ENCODE measurements at regions not wholly inside any gene's neighbourhood (a gene's known extent, or its start where the extent isn't known, plus 50 kb on each side); places are given as distances from the start of the nearest gene placed in this dataset.

GRCh38 chrX:99095965-99096635, 1314.0 kb downstream of the PCDH19 start:
- no peaks in the 10 kb centered on the region for H3K27me3 Mint-ChIP-seq

GRCh38 chrX:99091459-99091858, 1318.6 kb downstream of the PCDH19 start:
- no peak for DNase-seq (ENCODE audit: extremely low spot score, unreplicated experiment)
- H3K4me3 Mint-ChIP-seq = no peak overlapping the region
- no peaks in the 10 kb centered on the region for H3K36me3 Mint-ChIP-seq
- H3K27ac Mint-ChIP-seq = no peak overlapping the region
- H3K9me3 Mint-ChIP-seq = no peaks in the 10 kb centered on the region
- TF ChIP-seq, protein P1, sequence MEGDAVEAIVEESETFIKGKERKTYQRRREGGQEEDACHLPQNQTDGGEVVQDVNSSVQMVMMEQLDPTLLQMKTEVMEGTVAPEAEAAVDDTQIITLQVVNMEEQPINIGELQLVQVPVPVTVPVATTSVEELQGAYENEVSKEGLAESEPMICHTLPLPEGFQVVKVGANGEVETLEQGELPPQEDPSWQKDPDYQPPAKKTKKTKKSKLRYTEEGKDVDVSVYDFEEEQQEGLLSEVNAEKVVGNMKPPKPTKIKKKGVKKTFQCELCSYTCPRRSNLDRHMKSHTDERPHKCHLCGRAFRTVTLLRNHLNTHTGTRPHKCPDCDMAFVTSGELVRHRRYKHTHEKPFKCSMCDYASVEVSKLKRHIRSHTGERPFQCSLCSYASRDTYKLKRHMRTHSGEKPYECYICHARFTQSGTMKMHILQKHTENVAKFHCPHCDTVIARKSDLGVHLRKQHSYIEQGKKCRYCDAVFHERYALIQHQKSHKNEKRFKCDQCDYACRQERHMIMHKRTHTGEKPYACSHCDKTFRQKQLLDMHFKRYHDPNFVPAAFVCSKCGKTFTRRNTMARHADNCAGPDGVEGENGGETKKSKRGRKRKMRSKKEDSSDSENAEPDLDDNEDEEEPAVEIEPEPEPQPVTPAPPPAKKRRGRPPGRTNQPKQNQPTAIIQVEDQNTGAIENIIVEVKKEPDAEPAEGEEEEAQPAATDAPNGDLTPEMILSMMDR (conservative IDR thresholded peaks at IDR 0.05) = no peak
- no peaks in the 10 kb centered on the region for H3K4me1 Mint-ChIP-seq (ENCODE audit: unreplicated experiment)
- H3K27me3 Mint-ChIP-seq = no peaks in the 10 kb centered on the region

More at GRCh38 chrX:99095965-99096635, 1314.0 kb downstream of the PCDH19 start:
- Mint-ChIP-seq H3K36me3 (no peaks in the 10 kb centered on the region), H3K4me3 (no peak overlapping the region), H3K4me1 (ENCODE audit: unreplicated experiment) (no peaks in the 10 kb centered on the region), H3K9me3 (no peaks in the 10 kb centered on the region), H3K27ac (no peak overlapping the region)
- TF ChIP-seq, protein P1 (conservative IDR thresholded peaks at IDR 0.05) = no peak
- DNase-seq (ENCODE audit: extremely low spot score, unreplicated experiment) = no peak

- DNase-seq (ENCODE audit: extremely low spot score, unreplicated experiment) = no peak
- Mint-ChIP-seq H3K27me3 (no peaks in the 10 kb centered on the region), H3K27ac (no peak overlapping the region), H3K9me3 (peaks cover 5% of the 10 kb centered on the region), H3K36me3 (no peaks in the 10 kb centered on the region), H3K4me1 (ENCODE audit: unreplicated experiment) (no peaks in the 10 kb centered on the region), H3K4me3 (no peak overlapping the region)
- TF ChIP-seq, protein P1 (conservative IDR thresholded peaks at IDR 0.05) = no peak
Measured at GRCh38 chrX:99078301-99078700, 1331.8 kb downstream of the PCDH19 start.

- no peaks in the 10 kb centered on the region for H3K27me3 Mint-ChIP-seq
- TF ChIP-seq, protein P1 (conservative IDR thresholded peaks at IDR 0.05) = peak; percentile 28
- peaks cover 5% of the 10 kb centered on the region for H3K9me3 Mint-ChIP-seq
- H3K36me3 Mint-ChIP-seq = no peaks in the 10 kb centered on the region
- no peaks in the 10 kb centered on the region for H3K4me1 Mint-ChIP-seq (ENCODE audit: unreplicated experiment)
- no peak overlapping the region for H3K4me3 Mint-ChIP-seq
- DNase-seq (ENCODE audit: extremely low spot score, unreplicated experiment) = no peak
- H3K27ac Mint-ChIP-seq = no peak overlapping the region
Measured at GRCh38 chrX:99077099-99077498, 1333.0 kb downstream of the PCDH19 start.

GRCh38 chrX:99073551-99073950, 1336.5 kb downstream of the PCDH19 start:
- H3K27me3 Mint-ChIP-seq = no peaks in the 10 kb centered on the region
- DNase-seq (ENCODE audit: extremely low spot score, unreplicated experiment) = no peak
- TF ChIP-seq, protein P1 (conservative IDR thresholded peaks at IDR 0.05) = no peak
- H3K9me3 Mint-ChIP-seq = peaks cover 4% of the 10 kb centered on the region
- no peak overlapping the region for H3K27ac Mint-ChIP-seq
- H3K4me1 Mint-ChIP-seq (ENCODE audit: unreplicated experiment) = no peaks in the 10 kb centered on the region
- no peak overlapping the region for H3K4me3 Mint-ChIP-seq
- no peaks in the 10 kb centered on the region for H3K36me3 Mint-ChIP-seq
